Uterus (tissue), 3 donors: ENCODE measurements at regions not wholly inside any gene's neighbourhood (a gene's known extent, or its start where the extent isn't known, plus 50 kb on each side); places are given as distances from the start of the nearest gene placed in this dataset.

ENCODE experiments used
- DNase-seq, 2 donors: peaks; one replicate each; pipeline ENCODE4 v3.0.0-alpha.2; 2019 to 2020
- H3K27ac ChIP-seq, 2 donors: fragments of 200-600 bp; sonication (generic); 1 replicate in 1 of 2; 2 replicates in 1 of 2; pipeline ENCODE4 v1.5.1; 2016 to 2018
- H3K27me3 ChIP-seq, 2 donors: fragments of 200-600 bp; sonication (generic); one replicate each; pipeline ENCODE4 v1.5.1; 2018 to 2019; ENCODE audit warnings: control low read depth in 1 of 2
- H3K36me3 ChIP-seq, 2 donors: fragments of 200-600 bp; sonication (generic); one replicate each; pipeline ENCODE4 v1.5.1; 2019; ENCODE audit warnings: control low read depth in 1 of 2
- H3K4me1 ChIP-seq, 2 donors: fragments of 200-600 bp; sonication (generic); one replicate each; pipeline ENCODE4 v1.5.1; 2018 to 2019; ENCODE audit warnings: control low read depth in 1 of 2
- H3K4me3 ChIP-seq, 2 donors: fragments of 200-600 bp; sonication (generic); 1 replicate in 1 of 2; 2 replicates in 1 of 2; pipeline ENCODE4 v1.5.1; 2018 to 2019; ENCODE audit warnings: mild to moderate bottlenecking in 1 of 2
- H3K9me3 ChIP-seq, 2 donors: fragments of 200-600 bp; sonication (generic); one replicate each; pipeline ENCODE4 v1.5.1; 2019; ENCODE audit warnings: control low read depth in 1 of 2
- POLR2A ChIP-seq, 2 donors: fragments of 450-650 bp; IDR thresholded peaks; one replicate each; pipeline ENCODE4 v1.6.1; 2016; ENCODE audit warnings: antibody characterized with exemption in 2 of 2, mild to moderate bottlenecking in 1 of 2, moderate library complexity in 1 of 2
- intact Hi-C: fragments of 100-400 bp; cut with DNase I; formaldehyde crosslinking; loops from one replicate; pipeline ENCODE4 v1.15.1; 2023; ENCODE audit warnings: low total_unique reads
- TF ChIP-seq, protein P1 (sequence below), 4 experiments: fragments of 200-600 bp in 2 of 4; fragments of 450-650 bp in 2 of 4; sonication (generic) in 2 of 4; IDR thresholded peaks; one replicate each; pipeline ENCODE4 v1.5.1; 2016 to 2019; ENCODE audit warnings: antibody characterized with exemption in 4 of 4, mild to moderate bottlenecking in 2 of 4, moderate library complexity in 1 of 4
- donor health status: DM: yes; HTN: yes; CAD: no.

DNA sequence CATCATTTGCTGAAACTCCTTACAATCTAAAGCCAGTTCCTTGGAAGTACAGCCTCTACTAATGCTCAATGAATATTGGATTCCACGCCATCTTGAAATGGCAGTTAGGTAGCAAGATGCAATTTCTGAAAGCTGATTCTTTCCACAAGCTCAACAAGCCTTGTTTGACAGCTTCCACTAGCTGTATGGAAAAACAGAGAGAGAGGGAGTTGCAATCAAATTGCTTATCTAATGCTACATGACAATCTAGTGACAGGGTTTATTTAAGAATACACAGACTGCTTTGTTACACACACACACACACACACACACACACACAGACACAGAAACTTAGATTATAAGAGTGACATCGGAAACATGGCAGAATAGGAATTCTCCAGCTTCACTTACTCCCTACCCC is 288.4 kb upstream of the DEPDC1 start:
- no peaks in the 10 kb centered on the region for H3K4me1 ChIP-seq
- TF ChIP-seq, protein P1, sequence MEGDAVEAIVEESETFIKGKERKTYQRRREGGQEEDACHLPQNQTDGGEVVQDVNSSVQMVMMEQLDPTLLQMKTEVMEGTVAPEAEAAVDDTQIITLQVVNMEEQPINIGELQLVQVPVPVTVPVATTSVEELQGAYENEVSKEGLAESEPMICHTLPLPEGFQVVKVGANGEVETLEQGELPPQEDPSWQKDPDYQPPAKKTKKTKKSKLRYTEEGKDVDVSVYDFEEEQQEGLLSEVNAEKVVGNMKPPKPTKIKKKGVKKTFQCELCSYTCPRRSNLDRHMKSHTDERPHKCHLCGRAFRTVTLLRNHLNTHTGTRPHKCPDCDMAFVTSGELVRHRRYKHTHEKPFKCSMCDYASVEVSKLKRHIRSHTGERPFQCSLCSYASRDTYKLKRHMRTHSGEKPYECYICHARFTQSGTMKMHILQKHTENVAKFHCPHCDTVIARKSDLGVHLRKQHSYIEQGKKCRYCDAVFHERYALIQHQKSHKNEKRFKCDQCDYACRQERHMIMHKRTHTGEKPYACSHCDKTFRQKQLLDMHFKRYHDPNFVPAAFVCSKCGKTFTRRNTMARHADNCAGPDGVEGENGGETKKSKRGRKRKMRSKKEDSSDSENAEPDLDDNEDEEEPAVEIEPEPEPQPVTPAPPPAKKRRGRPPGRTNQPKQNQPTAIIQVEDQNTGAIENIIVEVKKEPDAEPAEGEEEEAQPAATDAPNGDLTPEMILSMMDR (IDR thresholded peaks at IDR 0.05) = no peak
- intact Hi-C loops = no loop called here

DNA sequence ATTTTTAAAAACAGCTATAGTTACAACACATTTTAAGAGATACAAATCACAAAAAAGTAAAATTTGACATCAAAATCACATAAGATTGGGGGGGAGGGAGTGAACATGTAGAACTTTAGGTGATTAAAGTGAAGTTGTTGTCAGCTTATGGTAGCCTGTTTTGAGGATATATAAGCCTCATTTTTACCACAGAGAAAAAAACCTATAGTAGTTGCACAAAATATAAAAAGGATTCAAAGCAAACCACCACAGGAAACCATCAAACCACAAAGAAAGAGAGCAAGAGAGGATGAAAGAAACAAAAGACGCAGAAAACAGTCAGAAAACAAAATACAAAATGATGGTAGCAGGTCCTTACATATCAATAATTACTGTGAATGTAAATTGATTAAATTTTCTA is 291.9 kb upstream of the DEPDC1 start:
- no peak for DNase-seq
- intact Hi-C loops = no loop called here
- Histone ChIP-seq H3K4me1 (no peaks in the 10 kb centered on the region), H3K36me3 (no peaks in the 10 kb centered on the region), H3K4me3 (no peak overlapping the region), H3K9me3 (no peaks in the 10 kb centered on the region), H3K27ac (no peak overlapping the region), H3K27me3 (no peaks in the 10 kb centered on the region)
- no peak for TF ChIP-seq POLR2A (IDR thresholded peaks at IDR 0.05)
- TF ChIP-seq, protein P1 (IDR thresholded peaks at IDR 0.05) = no peak

More for the DNA sequence above, 288.4 kb upstream of the DEPDC1 start:
- no peak for DNase-seq
- no peaks in the 10 kb centered on the region for H3K27me3 ChIP-seq
- H3K9me3 ChIP-seq = no peaks in the 10 kb centered on the region
- no peak overlapping the region for H3K4me3 ChIP-seq
- no peaks in the 10 kb centered on the region for H3K36me3 ChIP-seq
- no peak overlapping the region for H3K27ac ChIP-seq

DNA sequence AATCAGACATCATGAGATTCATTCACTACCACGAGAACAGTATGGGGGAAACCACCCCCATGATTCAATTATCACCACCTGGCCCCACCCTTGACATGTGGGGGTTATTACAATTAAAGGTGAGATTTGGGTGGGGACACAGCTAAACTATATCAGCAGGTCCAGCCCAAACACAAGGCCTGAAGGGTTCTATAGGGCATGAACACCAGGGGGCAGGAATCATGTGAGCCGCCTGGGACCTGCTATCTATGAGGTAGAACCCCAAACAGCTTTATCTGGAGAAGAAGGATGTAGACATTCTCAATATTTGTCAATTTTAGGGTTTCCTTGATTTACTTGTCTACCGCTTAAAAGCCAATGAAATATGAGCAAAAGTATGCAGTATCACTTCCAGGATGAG is 294.9 kb upstream of the DEPDC1 start:
- H3K27ac ChIP-seq = no peak overlapping the region
- TF ChIP-seq POLR2A (IDR thresholded peaks at IDR 0.05) = no peak
- TF ChIP-seq, protein P1 (IDR thresholded peaks at IDR 0.05) = no peak
- no peaks in the 10 kb centered on the region for H3K27me3 ChIP-seq
- no peak overlapping the region for H3K4me3 ChIP-seq
- no peaks in the 10 kb centered on the region for H3K36me3 ChIP-seq
- no peaks in the 10 kb centered on the region for H3K4me1 ChIP-seq
- H3K9me3 ChIP-seq = no peaks in the 10 kb centered on the region
- DNase-seq = no peak
- intact Hi-C loops = no loop called here

- Histone ChIP-seq H3K9me3 (no peaks in the 10 kb centered on the region), H3K27me3 (no peaks in the 10 kb centered on the region), H3K4me3 (no peak overlapping the region), H3K36me3 (no peaks in the 10 kb centered on the region), H3K27ac (no peak overlapping the region), H3K4me1 (no peaks in the 10 kb centered on the region)
- TF ChIP-seq, protein P1 (IDR thresholded peaks at IDR 0.05) = no peak
- TF ChIP-seq POLR2A (IDR thresholded peaks at IDR 0.05) = no peak
- intact Hi-C loops = no loop called here
- no peak for DNase-seq
These were observed 299.1 kb upstream of the DEPDC1 start for GRCh38 chr1:68795956-68796355.

DNA sequence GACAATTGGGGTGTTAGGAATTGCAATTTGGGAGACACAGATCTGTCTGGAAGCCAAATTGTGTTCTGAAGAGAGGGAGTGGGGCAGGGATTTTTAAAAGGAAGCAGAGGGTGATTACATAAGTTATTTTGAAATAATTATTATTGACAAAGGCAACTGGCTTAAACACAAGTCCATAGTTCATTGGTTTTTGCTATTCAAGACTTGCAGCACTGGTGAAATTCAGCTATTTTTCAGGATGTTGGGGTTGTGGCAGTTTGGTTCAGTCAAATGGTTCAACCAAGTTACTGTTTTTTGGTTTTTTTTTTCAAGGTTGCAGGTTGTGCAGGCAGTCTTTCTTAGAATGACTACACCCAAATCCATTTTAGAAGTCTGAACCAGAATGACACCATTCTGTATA is 300.0 kb upstream of the DEPDC1 start:
- Histone ChIP-seq H3K4me1 (no peaks in the 10 kb centered on the region), H3K9me3 (no peaks in the 10 kb centered on the region), H3K36me3 (no peaks in the 10 kb centered on the region), H3K27ac (no peak overlapping the region), H3K4me3 (no peak overlapping the region), H3K27me3 (no peaks in the 10 kb centered on the region)
- intact Hi-C loops = no loop called here
- DNase-seq = no peak
- TF ChIP-seq, protein P1 (IDR thresholded peaks at IDR 0.05) = no peak
- no peak for TF ChIP-seq POLR2A (IDR thresholded peaks at IDR 0.05)
